ENCODE measurements at regions not wholly inside any gene's neighbourhood (a gene's known extent, or its start where the extent isn't known, plus 50 kb on each side); places are given as distances from the start of the nearest gene placed in this dataset.

DNA sequence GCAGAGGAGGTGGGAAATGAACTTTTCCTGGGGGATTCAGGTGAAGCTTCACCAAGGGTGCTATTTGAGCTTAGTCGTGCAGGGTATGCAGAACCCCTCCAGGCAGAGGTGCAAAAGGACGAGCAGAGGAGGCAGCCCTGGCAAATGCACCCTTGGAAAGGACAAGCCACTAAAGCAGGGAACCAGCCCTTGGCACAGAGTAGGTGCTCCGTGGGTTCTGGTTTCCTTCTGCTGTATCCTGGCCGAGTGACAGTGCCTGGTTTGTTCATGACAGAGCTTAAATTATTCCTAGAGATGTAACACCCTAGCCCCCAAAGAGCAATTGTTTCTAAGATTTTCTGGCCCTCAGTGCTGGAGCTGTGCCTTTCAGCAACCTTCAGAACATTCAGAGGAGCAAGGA, 73.4 kb upstream of the SYT6 start:
- H3K27me3 ChIP-seq (ENCODE audit: control insufficient read depth, extremely low read depth, insufficient read depth, low read length) = no peaks in the 10 kb centered on the region
- H3K9ac ChIP-seq (ENCODE audit: control insufficient read depth, extremely low read depth, insufficient read depth, low read length) = no peak overlapping the region
- H3K4me3 ChIP-seq (ENCODE audit: control insufficient read depth in 2 of 3, extremely low read depth in 1 of 3, insufficient read depth in 2 of 3, low read depth in 1 of 3, low read length in 3 of 3) = no peak overlapping the region
- no peak overlapping the region for H2AFZ ChIP-seq (ENCODE audit: control insufficient read depth, low read length)
- no peak for FAIRE-seq
- no peaks in the 10 kb centered on the region for H3K79me2 ChIP-seq (ENCODE audit: control insufficient read depth, insufficient read depth, low read length)
- H3K9me3 ChIP-seq (ENCODE audit: control insufficient read depth, low read depth, low read length) = no peaks in the 10 kb centered on the region
- no peak overlapping the region for H3K4me2 ChIP-seq (ENCODE audit: control insufficient read depth, extremely low read depth, insufficient read depth, low read depth, low read length)
- no peaks in the 10 kb centered on the region for H3K36me3 ChIP-seq (ENCODE audit: control insufficient read depth in 2 of 2, extremely low read depth in 1 of 2, insufficient read depth in 2 of 2, low read length in 2 of 2)
- no peaks in the 10 kb centered on the region for H4K20me1 ChIP-seq (ENCODE audit: control insufficient read depth, extremely low read depth, insufficient read depth, low read length)
- no peak overlapping the region for H3K27ac ChIP-seq (ENCODE audit: control insufficient read depth, insufficient read depth, low read length)
- dilution Hi-C loops (cut with MboI; ENCODE audit: extremely low pct_ligation_motif_present, low sequenced_read_pairs) = no loop called here
- no peaks in the 10 kb centered on the region for H3K4me1 ChIP-seq (ENCODE audit: control insufficient read depth, extremely low read depth, insufficient read depth, low read length)
- no peaks in the 10 kb centered on the region for H3K9me1 ChIP-seq (ENCODE audit: control insufficient read depth, extremely low read depth, insufficient read depth, low read length)
- TF ChIP-seq EZH2 (IDR thresholded peaks at IDR 0.05; ENCODE audit: low read length) = no peak
- TF ChIP-seq, protein P1, sequence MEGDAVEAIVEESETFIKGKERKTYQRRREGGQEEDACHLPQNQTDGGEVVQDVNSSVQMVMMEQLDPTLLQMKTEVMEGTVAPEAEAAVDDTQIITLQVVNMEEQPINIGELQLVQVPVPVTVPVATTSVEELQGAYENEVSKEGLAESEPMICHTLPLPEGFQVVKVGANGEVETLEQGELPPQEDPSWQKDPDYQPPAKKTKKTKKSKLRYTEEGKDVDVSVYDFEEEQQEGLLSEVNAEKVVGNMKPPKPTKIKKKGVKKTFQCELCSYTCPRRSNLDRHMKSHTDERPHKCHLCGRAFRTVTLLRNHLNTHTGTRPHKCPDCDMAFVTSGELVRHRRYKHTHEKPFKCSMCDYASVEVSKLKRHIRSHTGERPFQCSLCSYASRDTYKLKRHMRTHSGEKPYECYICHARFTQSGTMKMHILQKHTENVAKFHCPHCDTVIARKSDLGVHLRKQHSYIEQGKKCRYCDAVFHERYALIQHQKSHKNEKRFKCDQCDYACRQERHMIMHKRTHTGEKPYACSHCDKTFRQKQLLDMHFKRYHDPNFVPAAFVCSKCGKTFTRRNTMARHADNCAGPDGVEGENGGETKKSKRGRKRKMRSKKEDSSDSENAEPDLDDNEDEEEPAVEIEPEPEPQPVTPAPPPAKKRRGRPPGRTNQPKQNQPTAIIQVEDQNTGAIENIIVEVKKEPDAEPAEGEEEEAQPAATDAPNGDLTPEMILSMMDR (optimal IDR thresholded peaks at IDR 0.05 in 1 of 3, IDR thresholded peaks at IDR 0.05 in 1 of 3, conservative IDR thresholded peaks at IDR 0.05 in 1 of 3; ENCODE audit: extremely low read depth in 1 of 3, insufficient read depth in 2 of 3, low read length in 3 of 3) = no peak
- DNase-seq (ENCODE audit: low read depth, low spot score) = no peak

DNA sequence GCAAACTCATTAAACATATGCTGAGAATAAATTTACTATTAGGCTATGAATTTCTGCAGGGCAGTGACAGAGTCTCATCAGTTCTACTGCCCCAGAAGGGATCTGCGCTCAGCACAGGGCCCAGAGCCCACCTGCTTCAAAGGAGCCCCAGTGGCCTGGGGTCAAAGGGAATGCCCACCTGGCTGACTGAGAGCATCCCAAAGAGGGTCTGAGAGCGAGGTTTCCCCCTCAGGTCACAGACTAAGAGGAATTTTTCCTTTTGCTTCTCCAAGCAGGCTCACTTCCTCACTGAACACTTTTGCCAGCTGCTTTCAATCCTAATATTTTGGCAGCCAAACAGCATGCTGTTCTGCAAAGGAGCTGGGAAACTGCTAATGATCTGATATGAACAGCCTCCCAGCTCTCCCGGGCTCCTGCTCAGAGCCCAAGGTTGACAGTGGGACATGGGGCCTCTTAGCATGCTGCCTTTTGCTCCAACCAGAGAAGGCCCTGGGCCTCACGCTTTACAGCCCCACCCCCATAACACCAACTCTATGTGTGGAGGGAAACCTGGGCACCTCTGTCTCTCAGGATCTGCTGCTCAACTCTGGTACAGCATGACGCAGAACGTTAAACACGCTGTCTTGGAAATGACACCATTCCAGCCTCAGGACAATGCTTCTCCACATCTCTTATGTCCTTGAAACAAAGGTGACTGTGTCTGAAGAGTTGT, 70.7 kb upstream of the SYT6 start:
- FAIRE-seq = no peak
- TF ChIP-seq, protein P1 (optimal IDR thresholded peaks at IDR 0.05 in 1 of 3, IDR thresholded peaks at IDR 0.05 in 1 of 3, conservative IDR thresholded peaks at IDR 0.05 in 1 of 3; ENCODE audit: extremely low read depth in 1 of 3, insufficient read depth in 2 of 3, low read length in 3 of 3) = no peak
- no peak for TF ChIP-seq EZH2 (IDR thresholded peaks at IDR 0.05; ENCODE audit: low read length)

More for the DNA sequence above, 70.7 kb upstream of the SYT6 start:
- no peaks in the 10 kb centered on the region for H3K9me3 ChIP-seq (ENCODE audit: control insufficient read depth, low read depth, low read length)
- no peaks in the 10 kb centered on the region for H4K20me1 ChIP-seq (ENCODE audit: control insufficient read depth, extremely low read depth, insufficient read depth, low read length)
- H3K27ac ChIP-seq (ENCODE audit: control insufficient read depth, insufficient read depth, low read length) = no peak overlapping the region
- no peaks in the 10 kb centered on the region for H3K9me1 ChIP-seq (ENCODE audit: control insufficient read depth, extremely low read depth, insufficient read depth, low read length)
- H3K9ac ChIP-seq (ENCODE audit: control insufficient read depth, extremely low read depth, insufficient read depth, low read length) = no peak overlapping the region
- H3K79me2 ChIP-seq (ENCODE audit: control insufficient read depth, insufficient read depth, low read length) = no peaks in the 10 kb centered on the region
- no peak for DNase-seq (ENCODE audit: low read depth, low spot score)
- dilution Hi-C loops (cut with MboI; ENCODE audit: extremely low pct_ligation_motif_present, low sequenced_read_pairs) = no loop called here
- H3K36me3 ChIP-seq (ENCODE audit: control insufficient read depth in 2 of 2, extremely low read depth in 1 of 2, insufficient read depth in 2 of 2, low read length in 2 of 2) = no peaks in the 10 kb centered on the region
- H3K4me2 ChIP-seq (ENCODE audit: control insufficient read depth, extremely low read depth, insufficient read depth, low read depth, low read length) = no peak overlapping the region
- H2AFZ ChIP-seq (ENCODE audit: control insufficient read depth, low read length) = no peak overlapping the region
- no peaks in the 10 kb centered on the region for H3K4me1 ChIP-seq (ENCODE audit: control insufficient read depth, extremely low read depth, insufficient read depth, low read length)
- H3K4me3 ChIP-seq (ENCODE audit: control insufficient read depth in 2 of 3, extremely low read depth in 1 of 3, insufficient read depth in 2 of 3, low read depth in 1 of 3, low read length in 3 of 3) = no peak overlapping the region
- no peaks in the 10 kb centered on the region for H3K27me3 ChIP-seq (ENCODE audit: control insufficient read depth, extremely low read depth, insufficient read depth, low read length)

Measured in keratinocyte (primary cell).